ENCODE measurements at regions not wholly inside any gene's neighbourhood (a gene's known extent, or its start where the extent isn't known, plus 50 kb on each side); places are given as distances from the start of the nearest gene placed in this dataset.
A peak's percentile ranks its signal among the peaks of the same experiment; 100 is the strongest.

DNA sequence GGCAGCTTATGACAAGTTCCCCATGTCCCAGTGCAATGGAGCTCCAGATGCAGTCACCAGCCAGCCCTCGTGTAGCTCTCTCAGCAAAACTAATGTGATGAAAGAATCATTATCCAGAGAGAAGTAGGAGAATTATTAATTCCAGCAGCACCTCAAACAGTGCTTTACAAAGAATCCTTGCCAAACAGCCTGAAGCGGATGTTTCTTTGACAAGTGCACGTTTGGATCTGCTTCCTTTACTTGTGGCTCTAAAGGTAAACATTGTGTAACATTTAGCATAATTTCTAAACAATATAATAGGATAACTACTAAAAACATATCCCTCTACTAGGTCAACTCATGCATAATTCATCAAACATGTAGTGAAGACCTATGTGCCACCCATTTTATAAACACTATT lies 197.0 kb downstream of the FAM181B start:
- TF ChIP-seq, protein P1, sequence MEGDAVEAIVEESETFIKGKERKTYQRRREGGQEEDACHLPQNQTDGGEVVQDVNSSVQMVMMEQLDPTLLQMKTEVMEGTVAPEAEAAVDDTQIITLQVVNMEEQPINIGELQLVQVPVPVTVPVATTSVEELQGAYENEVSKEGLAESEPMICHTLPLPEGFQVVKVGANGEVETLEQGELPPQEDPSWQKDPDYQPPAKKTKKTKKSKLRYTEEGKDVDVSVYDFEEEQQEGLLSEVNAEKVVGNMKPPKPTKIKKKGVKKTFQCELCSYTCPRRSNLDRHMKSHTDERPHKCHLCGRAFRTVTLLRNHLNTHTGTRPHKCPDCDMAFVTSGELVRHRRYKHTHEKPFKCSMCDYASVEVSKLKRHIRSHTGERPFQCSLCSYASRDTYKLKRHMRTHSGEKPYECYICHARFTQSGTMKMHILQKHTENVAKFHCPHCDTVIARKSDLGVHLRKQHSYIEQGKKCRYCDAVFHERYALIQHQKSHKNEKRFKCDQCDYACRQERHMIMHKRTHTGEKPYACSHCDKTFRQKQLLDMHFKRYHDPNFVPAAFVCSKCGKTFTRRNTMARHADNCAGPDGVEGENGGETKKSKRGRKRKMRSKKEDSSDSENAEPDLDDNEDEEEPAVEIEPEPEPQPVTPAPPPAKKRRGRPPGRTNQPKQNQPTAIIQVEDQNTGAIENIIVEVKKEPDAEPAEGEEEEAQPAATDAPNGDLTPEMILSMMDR (IDR thresholded peaks at IDR 0.05; ENCODE audit: insufficient read depth, low read length, severe bottlenecking), result no peak
- no peak overlapping the region for H3K4me3 ChIP-seq (ENCODE audit: low read depth, low read length)
- no peak for FAIRE-seq

GRCh38 chr11:82533628-82534327 lies 199.9 kb downstream of the FAM181B start:
- no peaks in the 10 kb centered on the region for H3K27me3 ChIP-seq (ENCODE audit: control insufficient read depth, insufficient read depth, low read length)
- FAIRE-seq (no peak), DNase-seq (ENCODE audit: low read depth) (peak; percentile 76)
- no peak overlapping the region for H3K4me3 ChIP-seq (ENCODE audit: low read depth, low read length)
- no peaks in the 10 kb centered on the region for H3K36me3 ChIP-seq (ENCODE audit: control insufficient read depth, insufficient read depth, low read length)
- TF ChIP-seq, protein P1 (IDR thresholded peaks at IDR 0.05; ENCODE audit: insufficient read depth, low read length, severe bottlenecking), result no peak

More for the DNA sequence above, 197.0 kb downstream of the FAM181B start:
- no peaks in the 10 kb centered on the region for H3K27me3 ChIP-seq (ENCODE audit: control insufficient read depth, insufficient read depth, low read length)
- H3K36me3 ChIP-seq (ENCODE audit: control insufficient read depth, insufficient read depth, low read length), result no peaks in the 10 kb centered on the region
- peak; percentile 78 for DNase-seq (ENCODE audit: low read depth)

DNA sequence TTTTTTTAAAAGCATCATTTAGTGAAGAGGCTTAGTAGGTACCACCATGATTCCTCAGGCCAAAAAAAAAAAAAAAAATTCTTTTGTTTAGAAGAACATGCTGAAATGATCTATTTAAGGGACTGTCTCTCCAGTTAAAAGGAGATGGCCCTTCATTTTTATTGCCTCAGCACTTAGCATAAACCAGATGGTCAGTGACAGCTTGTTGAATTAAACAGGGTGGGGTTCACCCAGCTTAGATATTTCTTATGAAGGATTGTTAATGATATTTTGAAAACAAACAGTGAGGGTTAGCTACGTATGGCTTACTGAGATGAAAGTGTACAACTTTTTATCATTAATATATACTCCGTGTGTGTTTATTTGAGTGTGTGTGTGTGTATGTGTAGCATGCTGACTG lies 203.7 kb downstream of the FAM181B start:
- no peaks in the 10 kb centered on the region for H3K36me3 ChIP-seq (ENCODE audit: control insufficient read depth, insufficient read depth, low read length)
- FAIRE-seq, result no peak
- TF ChIP-seq, protein P1 (IDR thresholded peaks at IDR 0.05; ENCODE audit: insufficient read depth, low read length, severe bottlenecking), result no peak

GRCh38 chr11:82527081-82527584 lies 206.5 kb downstream of the FAM181B start:
- TF ChIP-seq, protein P1 (IDR thresholded peaks at IDR 0.05; ENCODE audit: insufficient read depth, low read length, severe bottlenecking), result no peak
- Histone ChIP-seq H3K27me3 (ENCODE audit: control insufficient read depth, insufficient read depth, low read length) (peaks cover 2% of the 10 kb centered on the region), H3K36me3 (ENCODE audit: control insufficient read depth, insufficient read depth, low read length) (no peaks in the 10 kb centered on the region), H3K4me3 (ENCODE audit: low read depth, low read length) (no peak overlapping the region)
- FAIRE-seq, result peak; percentile 32
- no peak for DNase-seq (ENCODE audit: low read depth)

More for the DNA sequence above, 203.7 kb downstream of the FAM181B start:
- no peak for DNase-seq (ENCODE audit: low read depth)
- no peak overlapping the region for H3K4me3 ChIP-seq (ENCODE audit: low read depth, low read length)
- no peaks in the 10 kb centered on the region for H3K27me3 ChIP-seq (ENCODE audit: control insufficient read depth, insufficient read depth, low read length)

DNA sequence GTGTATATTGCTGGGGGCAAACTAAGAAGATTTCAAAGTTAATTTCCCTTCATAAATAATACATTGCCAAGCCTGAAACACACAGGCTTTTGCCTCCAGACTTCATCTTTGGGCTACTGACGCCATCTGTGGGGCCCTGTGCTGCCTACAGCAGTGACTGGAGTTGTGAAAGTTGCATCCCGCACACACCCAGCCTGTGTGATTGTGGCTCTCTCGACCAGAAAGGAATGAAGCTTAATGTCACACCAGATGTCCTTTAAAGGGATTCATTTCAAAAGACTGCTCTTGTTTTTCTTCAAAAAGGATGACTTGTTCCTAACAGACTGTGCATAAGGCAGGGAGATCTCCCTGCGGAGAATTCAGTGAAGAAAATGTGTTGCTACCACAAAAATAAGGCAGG lies 210.5 kb downstream of the FAM181B start:
- Histone ChIP-seq H3K4me3 (ENCODE audit: low read depth, low read length) (no peak overlapping the region), H3K36me3 (ENCODE audit: control insufficient read depth, insufficient read depth, low read length) (no peaks in the 10 kb centered on the region), H3K27me3 (ENCODE audit: control insufficient read depth, insufficient read depth, low read length) (peaks cover 2% of the 10 kb centered on the region)
- DNase-seq (ENCODE audit: low read depth) (no peak), FAIRE-seq (no peak)
- TF ChIP-seq, protein P1 (IDR thresholded peaks at IDR 0.05; ENCODE audit: insufficient read depth, low read length, severe bottlenecking), result no peak
